GM18951 (cell line): ENCODE measurements at regions not wholly inside any gene's neighbourhood (a gene's known extent, or its start where the extent isn't known, plus 50 kb on each side); places are given as distances from the start of the nearest gene placed in this dataset.
"Not testable (repeated sequence)": the region's sequence is repeated elsewhere in the genome, so short reads cannot be mapped to it uniquely, and the experiment has no call there.

Experiments
- POLR2A ChIP-seq: IDR thresholded peaks from 4 replicates; pipeline ENCODE4 v1.6.1; 2011; ENCODE audit warnings: mild to moderate bottlenecking; ENCODE audit not compliant: insufficient read length, insufficient read depth; ENCODE audit errors: extremely low read depth
- in situ Hi-C: fragments of 300-500 bp; cut with MboI; formaldehyde crosslinking; loops from one replicate; pipeline ENCODE4 v1.12.0; 2022; ENCODE audit warnings: low sequenced_read_pairs, mixed read lengths, inconsistent platforms; ENCODE audit not compliant: unreplicated experiment

- in situ Hi-C loops = no loop called here
- TF ChIP-seq POLR2A = no peak
Measured at GRCh38 chr6:105867821-105868220, 218.3 kb upstream of the PRDM1 start.

GRCh38 chr6:105867277-105867676 is 218.9 kb upstream of the PRDM1 start:
- TF ChIP-seq POLR2A = no peak
- in situ Hi-C loops = no loop called here

- no peak for TF ChIP-seq POLR2A
- in situ Hi-C loops = no loop called here
Measured at GRCh38 chr6:105862936-105863607, 223.1 kb upstream of the PRDM1 start.

- in situ Hi-C loops = not testable (repeated sequence)
Measured at GRCh38 chr6:105860927-105861326, 225.2 kb upstream of the PRDM1 start.

- no peak for TF ChIP-seq POLR2A
- in situ Hi-C loops = no loop called here
Measured at GRCh38 chr6:105859457-105859856, 226.7 kb upstream of the PRDM1 start.

- in situ Hi-C loops = not testable (repeated sequence)
Measured at GRCh38 chr6:105858639-105859038, 227.5 kb upstream of the PRDM1 start.

- TF ChIP-seq POLR2A = no peak
- in situ Hi-C loops = no loop called here
Measured at GRCh38 chr6:105855433-105855832, 230.7 kb upstream of the PRDM1 start.

- in situ Hi-C loops = not testable (repeated sequence)
Measured at GRCh38 chr6:105853979-105854378, 232.2 kb upstream of the PRDM1 start.

GRCh38 chr6:105851606-105852005 is 234.5 kb upstream of the PRDM1 start:
- in situ Hi-C loops = no loop called here
- TF ChIP-seq POLR2A = no peak

- in situ Hi-C loops = no loop called here
- no peak for TF ChIP-seq POLR2A
Measured at GRCh38 chr6:105851113-105851580, 235.0 kb upstream of the PRDM1 start.

- TF ChIP-seq POLR2A = no peak
- in situ Hi-C loops = no loop called here
Measured at GRCh38 chr6:105850261-105851112, 235.6 kb upstream of the PRDM1 start.

- in situ Hi-C loops = no loop called here
- TF ChIP-seq POLR2A = no peak
Measured at GRCh38 chr6:105849746-105850145, 236.4 kb upstream of the PRDM1 start.

- no peak for TF ChIP-seq POLR2A
- in situ Hi-C loops = no loop called here
Measured at GRCh38 chr6:105847433-105847832, 238.7 kb upstream of the PRDM1 start.

GRCh38 chr6:105844275-105844883 is 241.8 kb upstream of the PRDM1 start:
- in situ Hi-C loops = no loop called here
- TF ChIP-seq POLR2A = no peak
